Mammary epithelial cell (primary cell): ENCODE measurements at regions not wholly inside any gene's neighbourhood (a gene's known extent, or its start where the extent isn't known, plus 50 kb on each side); places are given as distances from the start of the nearest gene placed in this dataset.

ENCODE experiments used
- EZH2 ChIP-seq: IDR thresholded peaks from 2 replicates; pipeline ENCODE4 v1.6.1; 2012; ENCODE audit warnings: low read length, inconsistent platforms, borderline replicate concordance
- TF ChIP-seq, protein P1 (sequence below), 2 donors: IDR thresholded peaks in 1 of 2; conservative IDR thresholded peaks in 1 of 2; 2 replicates each; pipeline ENCODE4 v1.5.1; 2011 to 2012; ENCODE audit warnings: inconsistent platforms in 2 of 2, low read length in 2 of 2, mild to moderate bottlenecking in 2 of 2, control low read depth in 1 of 2, low read depth in 1 of 2; ENCODE audit not compliant: insufficient read depth in 1 of 2; ENCODE audit errors: extremely low read depth in 1 of 2

DNA sequence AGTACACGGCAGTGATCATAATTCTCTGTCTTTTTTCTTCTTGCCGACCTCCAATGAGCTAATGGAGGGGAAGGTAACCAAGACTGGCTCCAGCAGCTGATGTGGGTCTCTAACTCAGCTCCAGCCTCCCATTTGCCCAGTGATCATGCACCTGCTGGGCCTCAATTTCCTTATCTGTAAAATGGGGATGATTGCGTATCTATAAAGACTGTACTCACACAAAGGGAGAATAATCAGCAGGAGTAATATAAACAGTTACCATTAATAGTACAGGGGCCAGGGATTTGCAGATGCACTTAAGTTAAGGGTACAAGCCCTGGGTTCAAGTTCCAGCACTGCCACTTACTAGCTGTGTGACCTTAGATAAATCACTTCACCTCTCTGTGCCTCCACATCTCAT is 204.9 kb upstream of the LHX5 start:
- TF ChIP-seq, protein P1, sequence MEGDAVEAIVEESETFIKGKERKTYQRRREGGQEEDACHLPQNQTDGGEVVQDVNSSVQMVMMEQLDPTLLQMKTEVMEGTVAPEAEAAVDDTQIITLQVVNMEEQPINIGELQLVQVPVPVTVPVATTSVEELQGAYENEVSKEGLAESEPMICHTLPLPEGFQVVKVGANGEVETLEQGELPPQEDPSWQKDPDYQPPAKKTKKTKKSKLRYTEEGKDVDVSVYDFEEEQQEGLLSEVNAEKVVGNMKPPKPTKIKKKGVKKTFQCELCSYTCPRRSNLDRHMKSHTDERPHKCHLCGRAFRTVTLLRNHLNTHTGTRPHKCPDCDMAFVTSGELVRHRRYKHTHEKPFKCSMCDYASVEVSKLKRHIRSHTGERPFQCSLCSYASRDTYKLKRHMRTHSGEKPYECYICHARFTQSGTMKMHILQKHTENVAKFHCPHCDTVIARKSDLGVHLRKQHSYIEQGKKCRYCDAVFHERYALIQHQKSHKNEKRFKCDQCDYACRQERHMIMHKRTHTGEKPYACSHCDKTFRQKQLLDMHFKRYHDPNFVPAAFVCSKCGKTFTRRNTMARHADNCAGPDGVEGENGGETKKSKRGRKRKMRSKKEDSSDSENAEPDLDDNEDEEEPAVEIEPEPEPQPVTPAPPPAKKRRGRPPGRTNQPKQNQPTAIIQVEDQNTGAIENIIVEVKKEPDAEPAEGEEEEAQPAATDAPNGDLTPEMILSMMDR (conservative IDR thresholded peaks at IDR 0.05 in 1 of 2, IDR thresholded peaks at IDR 0.05 in 1 of 2; ENCODE audit: extremely low read depth in 1 of 2, insufficient read depth in 1 of 2, low read depth in 1 of 2, low read length in 2 of 2): no peak
- TF ChIP-seq EZH2: no peak
